Tibial nerve (tissue), 4 donors: ENCODE measurements at regions not wholly inside any gene's neighbourhood (a gene's known extent, or its start where the extent isn't known, plus 50 kb on each side); places are given as distances from the start of the nearest gene placed in this dataset.

Source experiments
- DNase-seq, 2 donors: peaks; one replicate each; pipeline ENCODE4 v3.0.0-alpha.2; 2019; ENCODE audit warnings: low spot score in 2 of 2
- H3K27ac ChIP-seq, 4 donors: fragments of 200-600 bp; sonication (generic) in 3 of 4; one replicate each; pipeline ENCODE4 v1.5.1; 2017 to 2019; ENCODE audit warnings: mild to moderate bottlenecking in 1 of 4
- H3K27me3 ChIP-seq, 2 donors: fragments of 200-600 bp; sonication (generic) in 1 of 2; one replicate each; pipeline versions ENCODE4 v1.5.1 to v1.6.0; 2017 to 2019
- H3K36me3 ChIP-seq, 3 donors: fragments of 200-600 bp; sonication (generic); one replicate each; pipeline ENCODE4 v1.5.1; 2018 to 2019
- H3K4me1 ChIP-seq, 4 donors: fragments of 200-600 bp; sonication (generic) in 3 of 4; one replicate each; pipeline ENCODE4 v1.5.1; 2017 to 2019
- H3K4me3 ChIP-seq, 4 donors: fragments of 200-600 bp; sonication (generic) in 3 of 4; one replicate each; pipeline ENCODE4 v1.5.1; 2017 to 2019; ENCODE audit warnings: mild to moderate bottlenecking in 1 of 4, moderate library complexity in 1 of 4
- H3K9me3 ChIP-seq, 4 donors: fragments of 200-600 bp; sonication (generic) in 3 of 4; one replicate each; pipeline ENCODE4 v1.5.1; 2017 to 2019
- EP300 ChIP-seq, 2 donors: sonication (generic); formaldehyde crosslinking; IDR thresholded peaks; one replicate each; pipeline ENCODE4 v1.6.1; 2017; ENCODE audit warnings: antibody characterized with exemption in 2 of 2, mild to moderate bottlenecking in 1 of 2
- POLR2A ChIP-seq, 2 donors: fragments of 450-650 bp; IDR thresholded peaks; one replicate each; pipeline ENCODE4 v1.6.1; 2017; ENCODE audit warnings: antibody characterized with exemption in 2 of 2, mild to moderate bottlenecking in 2 of 2, moderate library complexity in 2 of 2
- WGBS, 2 donors: methylation state at CpG; one replicate each; pipeline ENCODE4 v1.1.5; 2018; 5-methylcytosine and 5-hydroxymethylcytosine counted together
- TF ChIP-seq, protein P1 (sequence below), 5 experiments: fragments of 200-600 bp in 3 of 5; fragments of 450-650 bp in 2 of 5; sonication (generic) in 3 of 5; IDR thresholded peaks; one replicate each; pipeline ENCODE4 v1.5.1; 2016 to 2019; ENCODE audit warnings: antibody characterized with exemption in 5 of 5, mild to moderate bottlenecking in 3 of 5, moderate library complexity in 2 of 5

DNA sequence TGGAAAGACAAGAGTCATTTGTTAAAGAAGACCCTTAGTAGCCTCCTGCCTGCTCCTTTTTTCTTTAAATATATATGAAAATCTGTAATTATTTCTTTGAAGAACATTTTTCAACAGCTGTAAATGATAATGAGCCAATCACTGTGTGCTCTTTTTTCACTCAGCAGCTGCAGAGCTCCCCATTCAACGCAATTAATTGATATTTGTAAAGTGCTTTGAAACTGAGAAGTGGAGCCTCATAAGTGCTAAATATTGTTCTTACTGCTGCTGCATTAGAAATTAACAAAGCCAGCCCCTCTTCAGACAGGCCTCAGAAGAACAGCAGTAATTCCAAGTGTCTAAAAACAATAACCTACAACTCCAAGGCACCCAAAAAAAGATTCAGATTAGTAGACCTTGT, 224.3 kb downstream of the GXYLT1 start:
- 58 to 64% methylated on average over 1 of the region's 1 CpG for WGBS, 2 donors
- TF ChIP-seq EP300 (IDR thresholded peaks at IDR 0.05) (no peak), POLR2A (IDR thresholded peaks at IDR 0.05) (no peak)
- TF ChIP-seq, protein P1, sequence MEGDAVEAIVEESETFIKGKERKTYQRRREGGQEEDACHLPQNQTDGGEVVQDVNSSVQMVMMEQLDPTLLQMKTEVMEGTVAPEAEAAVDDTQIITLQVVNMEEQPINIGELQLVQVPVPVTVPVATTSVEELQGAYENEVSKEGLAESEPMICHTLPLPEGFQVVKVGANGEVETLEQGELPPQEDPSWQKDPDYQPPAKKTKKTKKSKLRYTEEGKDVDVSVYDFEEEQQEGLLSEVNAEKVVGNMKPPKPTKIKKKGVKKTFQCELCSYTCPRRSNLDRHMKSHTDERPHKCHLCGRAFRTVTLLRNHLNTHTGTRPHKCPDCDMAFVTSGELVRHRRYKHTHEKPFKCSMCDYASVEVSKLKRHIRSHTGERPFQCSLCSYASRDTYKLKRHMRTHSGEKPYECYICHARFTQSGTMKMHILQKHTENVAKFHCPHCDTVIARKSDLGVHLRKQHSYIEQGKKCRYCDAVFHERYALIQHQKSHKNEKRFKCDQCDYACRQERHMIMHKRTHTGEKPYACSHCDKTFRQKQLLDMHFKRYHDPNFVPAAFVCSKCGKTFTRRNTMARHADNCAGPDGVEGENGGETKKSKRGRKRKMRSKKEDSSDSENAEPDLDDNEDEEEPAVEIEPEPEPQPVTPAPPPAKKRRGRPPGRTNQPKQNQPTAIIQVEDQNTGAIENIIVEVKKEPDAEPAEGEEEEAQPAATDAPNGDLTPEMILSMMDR (IDR thresholded peaks at IDR 0.05): no peak
- H3K9me3 ChIP-seq: no peaks in the 10 kb centered on the region

DNA sequence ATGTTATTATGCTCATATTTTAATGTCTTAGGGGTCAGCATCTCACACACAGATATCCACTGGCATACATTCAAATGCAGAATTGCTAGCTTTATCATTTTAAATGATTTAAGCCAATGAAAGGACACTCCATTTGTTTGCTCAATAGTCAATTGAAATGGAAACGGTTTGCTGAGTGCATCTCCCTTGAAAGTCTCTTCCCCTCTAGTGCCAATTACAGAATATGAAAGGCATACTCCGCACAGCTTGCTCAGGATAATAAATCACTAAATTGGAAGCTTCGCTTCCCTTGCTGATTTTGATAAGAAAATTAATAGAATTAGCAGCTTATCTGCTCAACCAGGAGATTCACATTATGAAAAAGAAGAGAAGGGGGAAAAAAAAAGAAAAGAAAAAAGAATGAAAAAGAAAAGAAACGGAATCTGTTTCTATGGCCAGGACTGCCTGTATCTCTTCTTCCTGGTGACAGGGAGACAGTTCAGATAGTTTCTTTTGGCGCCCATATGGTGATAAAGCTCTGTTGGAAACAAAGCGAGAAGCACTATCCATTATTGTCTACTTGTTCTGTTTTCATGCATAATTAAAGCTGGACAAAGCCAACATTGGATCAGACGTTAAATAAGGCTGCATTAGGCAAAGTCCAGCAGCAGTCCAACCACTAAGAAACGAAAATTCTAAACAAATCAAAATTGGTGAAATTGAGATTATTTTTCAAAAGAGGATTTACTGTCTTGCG, 225.0 kb downstream of the GXYLT1 start:
- WGBS, 2 donors: 48 to 58% methylated on average over 9 of the region's 9 CpGs
- H3K36me3 ChIP-seq: no peaks in the 10 kb centered on the region
- no peak overlapping the region for H3K27ac ChIP-seq
- TF ChIP-seq, protein P1 (IDR thresholded peaks at IDR 0.05): no peak
- no peak for TF ChIP-seq POLR2A (IDR thresholded peaks at IDR 0.05)
- peaks cover 0 to 17% (median 0%) of the 10 kb centered on the region in 4 donors for H3K4me1 ChIP-seq
- no peaks in the 10 kb centered on the region for H3K27me3 ChIP-seq
- no peak for DNase-seq
- H3K4me3 ChIP-seq: peak overlapping the region in 1 of 4 donors; percentile 10
- no peaks in the 10 kb centered on the region for H3K9me3 ChIP-seq

More for the DNA sequence above, 224.3 kb downstream of the GXYLT1 start:
- Histone ChIP-seq H3K4me3 (no peak overlapping the region), H3K4me1 (peaks cover 0 to 17% (median 0%) of the 10 kb centered on the region in 4 donors), H3K36me3 (no peaks in the 10 kb centered on the region), H3K27me3 (no peaks in the 10 kb centered on the region), H3K27ac (no peak overlapping the region)
- DNase-seq: no peak

DNA sequence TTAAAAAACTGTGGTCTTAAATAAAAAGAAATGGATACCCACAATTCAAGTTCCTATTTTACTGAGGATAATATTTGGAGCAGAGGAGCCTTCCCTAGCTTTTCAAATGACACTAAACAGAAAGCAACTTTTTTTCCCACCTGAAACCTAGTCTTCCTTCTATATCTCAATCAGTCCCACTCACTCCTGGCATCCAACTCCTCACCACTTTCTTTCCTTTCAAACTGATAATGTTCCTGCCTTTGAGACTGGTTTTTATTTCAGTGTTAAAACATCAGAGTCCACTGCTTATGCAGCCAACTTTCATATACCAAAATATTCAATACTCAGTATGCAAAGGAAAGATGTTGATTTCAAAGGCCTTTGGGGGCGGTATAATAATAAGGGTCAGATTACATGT, 225.6 kb downstream of the GXYLT1 start:
- no peaks in the 10 kb centered on the region for H3K27me3 ChIP-seq
- DNase-seq: no peak
- no peak overlapping the region for H3K27ac ChIP-seq
- WGBS, 2 donors: 92 to 97% methylated on average over 1 of the region's 1 CpG
- H3K9me3 ChIP-seq: no peaks in the 10 kb centered on the region
- H3K4me1 ChIP-seq: peaks cover 0 to 17% (median 0%) of the 10 kb centered on the region in 4 donors
- no peaks in the 10 kb centered on the region for H3K36me3 ChIP-seq
- H3K4me3 ChIP-seq: no peak overlapping the region
- TF ChIP-seq POLR2A (IDR thresholded peaks at IDR 0.05) (no peak), EP300 (IDR thresholded peaks at IDR 0.05) (no peak)
- TF ChIP-seq, protein P1 (IDR thresholded peaks at IDR 0.05): no peak

DNA sequence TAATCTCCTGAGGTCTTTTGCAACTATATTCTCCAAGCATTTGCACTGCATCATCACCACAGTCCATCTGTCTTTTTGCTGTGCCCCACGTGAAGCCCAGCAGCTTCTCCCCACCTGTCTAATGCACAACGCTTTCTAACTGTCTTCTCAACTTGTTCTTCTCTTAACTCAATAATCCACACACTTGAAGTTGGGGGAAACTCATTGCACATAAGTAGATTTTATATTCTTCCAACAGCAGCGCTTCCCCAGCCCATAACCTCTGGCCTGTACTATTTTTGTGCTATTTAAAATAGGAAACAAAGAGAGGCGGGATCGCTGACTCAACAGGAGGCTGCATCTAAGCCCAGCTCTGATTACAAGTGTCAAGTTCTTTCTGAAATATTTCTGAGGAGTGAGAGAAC, 226.7 kb downstream of the GXYLT1 start:
- Histone ChIP-seq H3K27ac (no peak overlapping the region), H3K4me3 (no peak overlapping the region), H3K27me3 (no peaks in the 10 kb centered on the region), H3K36me3 (no peaks in the 10 kb centered on the region), H3K4me1 (peaks cover 0 to 17% (median 0%) of the 10 kb centered on the region in 4 donors), H3K9me3 (no peaks in the 10 kb centered on the region)
- no peak for DNase-seq
- TF ChIP-seq EP300 (IDR thresholded peaks at IDR 0.05) (no peak), POLR2A (IDR thresholded peaks at IDR 0.05) (no peak)
- TF ChIP-seq, protein P1 (IDR thresholded peaks at IDR 0.05): no peak
- 26 to 29% methylated on average over 5 of the region's 5 CpGs for WGBS, 2 donors

DNA sequence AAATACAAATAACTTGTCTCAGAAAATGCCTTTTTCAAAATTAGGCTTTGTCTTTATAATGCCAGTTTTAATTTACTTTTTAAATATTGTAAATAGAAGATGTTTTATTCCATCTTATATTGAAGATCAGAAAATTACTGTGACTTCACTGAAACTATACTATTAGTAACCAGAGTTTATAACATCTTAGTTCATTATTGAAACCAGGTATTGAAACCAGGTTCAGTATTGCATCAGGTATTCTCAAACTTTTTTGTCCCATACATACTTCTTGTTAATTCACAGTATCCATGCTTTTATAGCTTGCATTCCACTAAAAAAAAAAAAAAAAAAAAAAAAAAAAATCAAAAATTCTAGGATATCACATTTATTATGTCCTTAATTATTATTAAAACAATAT, 227.5 kb downstream of the GXYLT1 start:
- H3K4me1 ChIP-seq: peaks cover 0 to 17% (median 0%) of the 10 kb centered on the region in 4 donors
- no peaks in the 10 kb centered on the region for H3K27me3 ChIP-seq
- H3K27ac ChIP-seq: no peak overlapping the region
- no peak for DNase-seq
- no peak overlapping the region for H3K4me3 ChIP-seq
- TF ChIP-seq POLR2A (IDR thresholded peaks at IDR 0.05) (no peak), EP300 (IDR thresholded peaks at IDR 0.05) (no peak)
- TF ChIP-seq, protein P1 (IDR thresholded peaks at IDR 0.05): no peak
- no peaks in the 10 kb centered on the region for H3K9me3 ChIP-seq
- H3K36me3 ChIP-seq: no peaks in the 10 kb centered on the region
